ENCODE measurements at regions not wholly inside any gene's neighbourhood (a gene's known extent, or its start where the extent isn't known, plus 50 kb on each side); places are given as distances from the start of the nearest gene placed in this dataset.

- no peak for DNase-seq (ENCODE audit: low spot score)
- no peak for TF ChIP-seq CTCF (IDR thresholded peaks at IDR 0.05; ENCODE audit: extremely low read depth, insufficient read depth, missing control alignments)
- in situ Hi-C loops (cut with MboI; ENCODE audit: low pct_unique_long_range_greater_than_20kb, low sequenced_read_pairs, unreplicated experiment): no loop called here
Measured at GRCh38 chr12:17793854-17794253, 296.1 kb downstream of the RERGL start.

GRCh38 chr12:17778242-17778641, 311.8 kb downstream of the RERGL start:
- in situ Hi-C loops (cut with MboI; ENCODE audit: low pct_unique_long_range_greater_than_20kb, low sequenced_read_pairs, unreplicated experiment): no loop called here
- no peak for DNase-seq (ENCODE audit: low spot score)
- TF ChIP-seq CTCF (IDR thresholded peaks at IDR 0.05; ENCODE audit: extremely low read depth, insufficient read depth, missing control alignments): no peak

GRCh38 chr12:17763366-17763765, 326.6 kb downstream of the RERGL start:
- TF ChIP-seq CTCF (IDR thresholded peaks at IDR 0.05; ENCODE audit: extremely low read depth, insufficient read depth, missing control alignments): no peak
- no peak for DNase-seq (ENCODE audit: low spot score)
- in situ Hi-C loops (cut with MboI; ENCODE audit: low pct_unique_long_range_greater_than_20kb, low sequenced_read_pairs, unreplicated experiment): loop anchor here (10.0 kb wide), 1 partner anchor 81 kb away; no protein-coding TSS in a partner anchor

GRCh38 chr12:17759982-17760381, 330.0 kb downstream of the RERGL start:
- no peak for DNase-seq (ENCODE audit: low spot score)
- in situ Hi-C loops (cut with MboI; ENCODE audit: low pct_unique_long_range_greater_than_20kb, low sequenced_read_pairs, unreplicated experiment): loop anchor here (10.0 kb wide), 1 partner anchor 85 kb away; no protein-coding TSS in a partner anchor
- TF ChIP-seq CTCF (IDR thresholded peaks at IDR 0.05; ENCODE audit: extremely low read depth, insufficient read depth, missing control alignments): no peak

Measured in GM13977 (cell line).